Stomach (tissue), 4 donors: ENCODE measurements at regions not wholly inside any gene's neighbourhood (a gene's known extent, or its start where the extent isn't known, plus 50 kb on each side); places are given as distances from the start of the nearest gene placed in this dataset.

Source experiments
- POLR2A ChIP-seq, 4 donors: fragments of 450-650 bp; IDR thresholded peaks; one replicate each; pipeline ENCODE4 v1.6.1; 2016; ENCODE audit warnings: antibody characterized with exemption in 4 of 4, control low read depth in 2 of 4, mild to moderate bottlenecking in 1 of 4, moderate library complexity in 1 of 4
- TF ChIP-seq, protein P1 (sequence below), 7 experiments: fragments of 450-650 bp in 4 of 7; fragments of 200-600 bp in 3 of 7; sonication (generic) in 3 of 7; IDR thresholded peaks; one replicate each; pipeline ENCODE4 v1.5.1; 2016 to 2019; ENCODE audit warnings: antibody characterized with exemption in 7 of 7, control low read depth in 2 of 7, mild to moderate bottlenecking in 1 of 7

DNA sequence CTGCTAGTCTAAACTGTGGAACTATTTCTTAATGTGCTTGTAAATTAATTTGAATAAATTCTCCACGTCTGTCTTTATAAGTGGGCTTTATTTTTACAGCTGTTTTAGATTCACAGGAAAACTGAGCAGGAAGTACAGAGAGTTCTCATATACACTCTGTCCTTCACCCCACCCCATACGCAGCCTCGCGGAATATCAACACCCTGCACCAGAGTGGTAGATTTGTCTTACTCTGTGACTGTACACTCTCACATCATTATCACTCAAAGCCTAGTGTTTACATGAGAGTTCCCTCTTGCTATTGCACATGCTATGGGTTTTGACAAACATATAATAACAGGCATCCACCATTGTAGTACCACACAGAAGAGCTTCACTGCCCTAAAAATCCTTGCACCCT lies 179.7 kb upstream of the DAB2 start:
- TF ChIP-seq, protein P1, sequence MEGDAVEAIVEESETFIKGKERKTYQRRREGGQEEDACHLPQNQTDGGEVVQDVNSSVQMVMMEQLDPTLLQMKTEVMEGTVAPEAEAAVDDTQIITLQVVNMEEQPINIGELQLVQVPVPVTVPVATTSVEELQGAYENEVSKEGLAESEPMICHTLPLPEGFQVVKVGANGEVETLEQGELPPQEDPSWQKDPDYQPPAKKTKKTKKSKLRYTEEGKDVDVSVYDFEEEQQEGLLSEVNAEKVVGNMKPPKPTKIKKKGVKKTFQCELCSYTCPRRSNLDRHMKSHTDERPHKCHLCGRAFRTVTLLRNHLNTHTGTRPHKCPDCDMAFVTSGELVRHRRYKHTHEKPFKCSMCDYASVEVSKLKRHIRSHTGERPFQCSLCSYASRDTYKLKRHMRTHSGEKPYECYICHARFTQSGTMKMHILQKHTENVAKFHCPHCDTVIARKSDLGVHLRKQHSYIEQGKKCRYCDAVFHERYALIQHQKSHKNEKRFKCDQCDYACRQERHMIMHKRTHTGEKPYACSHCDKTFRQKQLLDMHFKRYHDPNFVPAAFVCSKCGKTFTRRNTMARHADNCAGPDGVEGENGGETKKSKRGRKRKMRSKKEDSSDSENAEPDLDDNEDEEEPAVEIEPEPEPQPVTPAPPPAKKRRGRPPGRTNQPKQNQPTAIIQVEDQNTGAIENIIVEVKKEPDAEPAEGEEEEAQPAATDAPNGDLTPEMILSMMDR (IDR thresholded peaks at IDR 0.05) = no peak
- TF ChIP-seq POLR2A (IDR thresholded peaks at IDR 0.05) = no peak
